DMS53 (cell line): ENCODE measurements at regions not wholly inside any gene's neighbourhood (a gene's known extent, or its start where the extent isn't known, plus 50 kb on each side); places are given as distances from the start of the nearest gene placed in this dataset.

Experiments
- DNase-seq: peaks from one replicate; lab custom pipeline; 2025; lab: John Stamatoyannopoulos, UW

GRCh38 chr2:219998107-219998506, 370.7 kb downstream of the SLC4A3 start:
- DNase-seq: peak; percentile 1

GRCh38 chr2:219998714-219999227, 371.3 kb downstream of the SLC4A3 start:
- peak; percentile 5 for DNase-seq

DNA sequence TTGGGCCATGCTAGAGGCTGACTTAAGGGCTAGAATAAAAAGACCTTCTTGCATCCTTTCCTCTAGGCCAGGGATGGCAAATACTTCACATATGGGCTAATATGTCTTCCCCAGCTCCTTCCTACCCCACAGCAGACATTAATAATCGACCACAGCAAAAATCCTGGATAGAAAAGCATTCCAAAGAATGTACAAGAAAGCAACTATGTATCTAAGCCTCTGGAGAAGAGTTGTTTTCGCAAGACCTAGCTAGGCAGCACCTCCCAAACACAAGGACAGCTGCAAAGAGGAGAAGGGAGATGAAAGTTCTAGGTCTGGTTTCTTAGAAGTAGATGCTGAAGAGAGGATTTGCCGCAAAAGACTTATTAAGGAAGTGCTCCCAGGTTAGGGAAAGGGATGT, 372.6 kb downstream of the SLC4A3 start:
- no peak for DNase-seq

DNA sequence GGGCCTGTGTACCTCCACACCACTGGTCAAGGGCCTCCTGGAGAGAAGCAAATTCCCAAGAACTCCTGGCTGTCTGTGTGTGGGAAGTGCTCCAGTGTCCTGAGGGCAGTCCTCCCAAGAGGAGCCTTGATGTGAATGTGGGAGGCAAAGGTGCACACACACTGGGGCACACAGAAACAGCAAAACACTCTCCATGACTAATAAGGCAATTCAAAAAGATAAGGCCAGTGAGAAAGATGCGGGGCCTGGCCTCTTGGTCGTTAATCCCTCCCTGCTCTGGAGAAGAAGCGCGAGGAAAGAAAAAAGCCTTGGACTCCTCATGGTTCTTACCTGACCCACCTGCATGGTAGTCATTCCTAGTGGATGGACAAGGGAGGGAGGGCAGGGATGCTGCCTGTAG, 373.2 kb downstream of the SLC4A3 start:
- no peak for DNase-seq

- DNase-seq: no peak
Observed at GRCh38 chr2:220001751-220002150, 374.3 kb downstream of the SLC4A3 start.

GRCh38 chr2:220002251-220002650, 374.8 kb downstream of the SLC4A3 start:
- no peak for DNase-seq

DNA sequence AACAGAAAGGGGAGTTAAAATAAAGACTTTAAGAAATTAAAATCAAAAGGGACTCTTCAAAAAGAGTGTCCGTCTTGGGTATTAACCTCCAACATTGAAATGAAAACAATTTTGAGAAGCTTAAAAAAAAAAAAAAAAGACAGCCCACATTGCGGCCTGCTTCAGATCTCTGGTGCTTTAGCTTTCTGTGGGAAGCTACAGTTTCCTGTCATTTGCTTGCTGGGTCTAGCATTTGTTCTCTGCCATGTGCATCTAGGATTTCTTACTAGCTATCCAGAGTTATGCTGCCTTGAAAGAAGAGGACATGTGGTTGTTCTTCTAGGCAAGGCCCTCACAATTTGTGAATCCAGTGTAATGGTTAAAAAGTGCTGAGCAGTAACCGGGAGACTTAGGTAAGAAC, 375.3 kb downstream of the SLC4A3 start:
- DNase-seq: no peak

- DNase-seq: no peak
Observed at GRCh38 chr2:220005362-220005761, 377.9 kb downstream of the SLC4A3 start.

DNA sequence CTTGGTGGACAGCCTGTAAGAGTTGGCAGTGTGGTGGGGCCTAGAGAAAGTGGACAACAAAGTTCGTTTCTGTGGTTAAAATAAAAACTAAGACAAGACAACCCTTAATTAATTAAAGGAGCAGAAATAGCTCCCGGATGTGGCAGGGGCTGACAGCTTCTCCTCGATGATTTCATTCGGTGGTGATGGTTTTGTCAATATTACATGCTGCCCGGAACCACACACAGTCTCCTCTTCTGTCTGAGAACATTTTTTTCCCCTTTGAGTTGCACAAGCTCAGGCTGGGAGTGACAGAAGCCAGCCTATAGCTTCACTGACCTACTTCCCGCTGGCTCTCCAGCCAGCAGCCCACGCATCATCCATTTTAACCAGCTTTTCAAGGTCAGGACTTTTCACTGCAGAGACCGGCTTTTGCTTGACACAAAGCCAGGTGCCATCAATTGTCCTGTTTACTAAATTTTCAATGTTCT, 378.8 kb downstream of the SLC4A3 start:
- peak; percentile 1 for DNase-seq

DNA sequence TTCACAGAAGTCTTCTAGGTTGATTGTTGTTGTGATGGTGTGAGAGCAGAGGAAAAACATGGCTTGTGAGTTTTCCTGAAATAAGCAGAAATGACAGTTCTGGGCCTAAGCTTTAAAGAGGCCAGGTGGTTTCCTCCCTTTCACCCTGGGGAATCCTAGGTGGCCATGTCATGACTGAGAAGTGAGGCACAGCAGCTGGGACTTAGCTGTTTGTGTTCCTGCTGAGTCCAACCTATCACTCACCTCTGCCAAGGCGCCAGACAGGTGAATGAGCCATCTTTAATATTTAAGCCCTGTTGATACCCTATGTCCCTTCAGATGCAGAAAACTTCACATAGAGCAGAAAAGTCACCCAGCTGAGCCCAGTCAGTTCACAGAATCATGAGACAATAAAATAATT, 384.4 kb downstream of the SLC4A3 start:
- DNase-seq: no peak

- no peak for DNase-seq
Observed at GRCh38 chr2:220014961-220015360, 387.5 kb downstream of the SLC4A3 start.

- no peak for DNase-seq
Observed at GRCh38 chr2:220015576-220015975, 388.1 kb downstream of the SLC4A3 start.

DNA sequence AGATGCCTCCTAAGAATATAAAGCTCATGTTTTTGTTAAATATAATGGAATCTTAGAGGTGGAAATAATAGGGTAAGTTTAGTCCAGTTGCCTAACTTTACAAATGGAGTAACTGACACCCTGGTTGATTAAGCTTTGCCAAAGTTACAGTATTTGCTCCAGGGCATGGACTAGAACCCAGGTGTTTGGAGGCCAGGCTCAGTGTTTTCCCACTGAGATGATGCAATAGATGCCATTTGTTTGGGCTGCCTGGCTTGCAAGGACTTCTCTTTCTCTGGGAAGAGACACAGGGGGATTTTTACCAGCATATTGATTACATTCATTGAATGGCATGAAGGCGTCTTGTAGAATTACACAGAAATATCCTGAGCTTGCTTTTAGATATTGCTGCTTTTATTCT, 397.8 kb downstream of the SLC4A3 start:
- DNase-seq: no peak

- no peak for DNase-seq
Observed at GRCh38 chr2:220029013-220029412, 401.6 kb downstream of the SLC4A3 start.

GRCh38 chr2:220033546-220033945, 406.1 kb downstream of the SLC4A3 start:
- DNase-seq: no peak

GRCh38 chr2:220034426-220035130, 407.1 kb downstream of the SLC4A3 start:
- DNase-seq: no peak

- no peak for DNase-seq
Observed at GRCh38 chr2:220036431-220036830, 409.0 kb downstream of the SLC4A3 start.

- DNase-seq: no peak
Observed at GRCh38 chr2:220040346-220040745, 412.9 kb downstream of the SLC4A3 start.

DNA sequence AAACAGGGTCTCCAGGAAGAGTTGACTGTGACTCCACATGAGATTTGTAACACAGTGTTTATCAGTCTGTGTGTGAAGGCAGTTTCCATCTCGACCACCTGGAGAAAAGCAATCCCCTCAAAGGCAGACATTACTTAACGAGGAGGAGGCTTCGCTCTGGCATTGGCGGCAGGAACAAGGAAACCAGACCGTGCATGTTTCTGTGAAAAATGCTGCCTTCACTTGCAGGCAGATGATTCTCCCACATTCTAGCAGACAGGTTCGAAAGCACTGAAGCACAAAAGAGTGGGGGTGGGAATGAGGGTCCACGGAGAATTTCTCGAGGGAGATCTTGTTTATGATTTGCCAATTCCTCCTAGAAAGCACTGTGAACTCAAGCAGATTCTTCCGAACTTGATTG, 414.0 kb downstream of the SLC4A3 start:
- DNase-seq: no peak

DNA sequence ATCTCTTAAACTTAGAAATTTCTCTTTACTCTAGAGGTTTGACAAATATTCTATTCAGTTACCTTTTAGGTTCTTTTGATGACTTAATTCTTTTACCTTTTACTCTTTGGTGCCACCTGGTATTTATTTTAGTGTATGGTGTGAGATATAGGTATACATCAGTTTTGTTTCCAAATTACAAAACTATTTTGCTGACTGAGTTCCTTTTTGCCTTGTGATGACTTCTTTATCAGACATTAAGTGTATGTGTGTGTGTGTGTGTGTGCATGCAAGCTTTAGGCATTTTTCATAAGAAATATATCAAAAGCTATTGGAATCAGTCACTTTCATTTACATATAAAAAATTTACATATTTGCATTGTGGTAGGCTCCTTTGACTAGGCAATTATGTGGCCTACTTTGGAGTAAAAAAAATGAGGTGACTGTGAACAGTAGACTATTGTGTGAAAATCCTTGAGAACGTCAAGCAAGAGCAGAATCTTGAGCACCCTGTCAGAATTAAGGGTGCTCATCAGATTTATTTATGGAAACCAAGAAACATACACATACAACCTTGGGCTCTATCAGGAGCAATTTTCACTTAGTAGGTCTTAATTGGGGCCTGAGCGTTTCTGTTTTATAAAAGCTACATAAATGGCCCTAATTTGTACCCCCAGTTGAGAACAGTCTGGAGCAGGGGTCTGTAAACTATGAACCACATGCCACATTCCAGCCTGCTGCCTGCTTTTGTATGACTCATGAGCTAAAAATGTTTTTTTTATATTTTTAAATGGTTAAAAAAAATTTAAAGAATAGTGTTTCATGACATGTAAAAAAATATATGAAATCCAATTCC, 415.9 kb downstream of the SLC4A3 start:
- no peak for DNase-seq

GRCh38 chr2:220043990-220044335, 416.5 kb downstream of the SLC4A3 start:
- no peak for DNase-seq

DNA sequence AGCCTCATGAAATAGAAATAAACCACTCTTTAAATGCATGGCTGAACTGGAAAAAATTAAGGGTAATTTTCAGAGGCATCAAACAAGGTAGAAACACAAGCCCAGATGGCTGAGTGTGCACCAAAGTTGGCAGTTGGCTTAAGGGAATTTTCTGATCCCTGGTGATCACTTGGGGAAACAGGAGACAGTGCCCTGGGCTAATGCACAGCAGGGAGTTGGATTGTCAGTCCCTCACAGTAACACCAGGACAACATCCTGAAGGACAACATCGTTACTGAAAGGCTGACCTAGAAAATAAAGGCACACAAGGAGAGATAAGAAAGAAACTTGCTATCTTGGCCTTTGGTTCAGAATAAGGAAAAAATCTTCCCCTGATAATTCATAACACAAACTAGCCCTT, 417.0 kb downstream of the SLC4A3 start:
- no peak for DNase-seq

GRCh38 chr2:220046507-220046906, 419.1 kb downstream of the SLC4A3 start:
- DNase-seq: no peak
